GM18858 (cell line): ENCODE measurements at regions not wholly inside any gene's neighbourhood (a gene's known extent, or its start where the extent isn't known, plus 50 kb on each side); places are given as distances from the start of the nearest gene placed in this dataset.

Source experiments
- ATAC-seq: cut with Tn5 transposase; IDR thresholded peaks from one replicate; pipeline ENCODE4 v1.9.1; 2021; ENCODE audit not compliant: unreplicated experiment

DNA sequence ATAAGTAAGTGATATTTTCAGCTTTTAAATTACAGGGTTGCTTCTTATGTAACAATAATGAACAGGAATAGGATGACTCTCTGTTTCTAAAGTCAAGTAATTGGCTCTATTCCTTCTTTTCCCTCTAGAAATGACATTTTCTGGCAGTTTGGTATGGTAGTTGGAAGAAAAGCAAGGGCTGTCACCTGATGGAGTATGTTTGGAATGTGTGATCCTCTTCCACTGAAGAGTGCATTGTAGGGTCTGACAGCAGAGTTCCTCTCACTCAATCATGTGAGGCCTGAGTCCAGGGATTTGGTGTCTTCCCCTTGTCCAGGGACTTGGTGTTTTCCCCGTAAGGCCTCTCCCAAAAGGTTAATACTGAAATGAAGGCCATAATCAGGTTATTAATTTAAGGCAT is 233.8 kb upstream of the FBXL7 start:
- no peak for ATAC-seq

DNA sequence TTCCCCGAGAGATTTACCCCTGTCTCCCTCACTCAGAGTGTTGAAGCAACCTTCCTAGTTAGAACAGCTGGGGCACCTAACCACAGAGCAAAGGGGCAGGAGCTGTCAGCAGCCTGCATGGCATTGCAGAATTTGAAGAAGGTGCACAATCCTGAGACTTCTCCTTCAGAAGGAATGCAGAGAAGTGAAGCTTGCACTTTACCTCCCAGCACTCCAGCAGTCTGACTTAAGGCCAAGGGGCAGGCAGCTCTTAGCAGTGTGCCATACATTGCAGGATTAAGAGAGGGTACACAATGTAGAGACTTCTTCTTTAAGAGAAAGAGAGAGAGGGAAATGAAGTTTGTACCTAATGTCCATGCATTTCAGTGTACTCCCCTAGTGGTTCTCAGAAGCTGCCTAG is 236.0 kb upstream of the FBXL7 start:
- no peak for ATAC-seq

DNA sequence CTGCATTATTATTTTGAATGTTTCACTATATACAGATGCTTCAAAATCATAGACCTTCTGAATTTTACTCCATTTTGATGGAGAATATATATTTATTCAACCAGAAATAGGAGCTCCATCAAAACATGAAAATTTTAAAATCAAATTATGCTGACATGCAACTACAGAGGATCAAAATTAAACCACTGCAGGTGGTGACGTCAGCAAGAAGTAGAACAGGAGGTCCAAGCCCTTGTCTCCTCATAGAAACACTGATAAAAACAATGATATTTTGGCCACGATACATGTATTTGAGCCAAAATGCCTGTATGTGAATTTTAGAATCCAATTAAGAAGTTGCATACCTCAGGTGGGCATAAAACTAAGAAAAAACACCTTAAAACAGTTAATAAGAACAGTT is 236.6 kb upstream of the FBXL7 start:
- no peak for ATAC-seq

DNA sequence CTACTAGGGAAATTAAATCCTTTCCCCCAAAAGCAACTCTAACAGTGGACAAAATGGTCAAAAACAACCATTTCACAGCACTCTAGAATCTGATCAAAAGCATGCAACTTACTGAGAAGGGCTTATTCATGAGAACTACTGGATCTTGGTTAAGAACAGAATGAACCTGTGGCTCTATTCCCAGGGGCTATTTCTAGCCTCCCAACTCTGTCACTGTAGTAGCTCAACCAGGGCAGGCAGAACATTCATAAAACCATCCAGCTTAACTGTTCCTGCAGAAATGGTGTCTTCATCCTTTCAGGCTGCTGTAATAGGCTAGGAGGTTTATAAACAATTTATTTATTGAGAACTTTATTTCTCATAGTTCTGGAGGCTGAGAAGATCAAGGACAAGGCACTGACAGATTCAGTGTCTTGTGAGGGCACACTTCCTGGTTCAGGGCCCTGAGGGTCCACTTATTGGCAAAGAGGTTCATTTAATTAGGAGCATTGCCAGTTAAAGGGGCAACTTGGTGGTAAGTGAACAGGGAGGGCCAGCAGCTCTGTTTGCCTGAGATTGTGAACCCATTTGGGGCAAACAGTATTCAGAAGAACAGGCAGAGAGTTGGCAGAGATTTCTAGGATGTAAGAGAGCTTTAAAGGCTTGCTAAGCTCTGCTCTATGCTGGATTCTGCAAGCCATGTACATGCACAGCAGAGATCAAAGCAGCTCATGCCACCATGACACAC is 238.5 kb upstream of the FBXL7 start:
- no peak for ATAC-seq

DNA sequence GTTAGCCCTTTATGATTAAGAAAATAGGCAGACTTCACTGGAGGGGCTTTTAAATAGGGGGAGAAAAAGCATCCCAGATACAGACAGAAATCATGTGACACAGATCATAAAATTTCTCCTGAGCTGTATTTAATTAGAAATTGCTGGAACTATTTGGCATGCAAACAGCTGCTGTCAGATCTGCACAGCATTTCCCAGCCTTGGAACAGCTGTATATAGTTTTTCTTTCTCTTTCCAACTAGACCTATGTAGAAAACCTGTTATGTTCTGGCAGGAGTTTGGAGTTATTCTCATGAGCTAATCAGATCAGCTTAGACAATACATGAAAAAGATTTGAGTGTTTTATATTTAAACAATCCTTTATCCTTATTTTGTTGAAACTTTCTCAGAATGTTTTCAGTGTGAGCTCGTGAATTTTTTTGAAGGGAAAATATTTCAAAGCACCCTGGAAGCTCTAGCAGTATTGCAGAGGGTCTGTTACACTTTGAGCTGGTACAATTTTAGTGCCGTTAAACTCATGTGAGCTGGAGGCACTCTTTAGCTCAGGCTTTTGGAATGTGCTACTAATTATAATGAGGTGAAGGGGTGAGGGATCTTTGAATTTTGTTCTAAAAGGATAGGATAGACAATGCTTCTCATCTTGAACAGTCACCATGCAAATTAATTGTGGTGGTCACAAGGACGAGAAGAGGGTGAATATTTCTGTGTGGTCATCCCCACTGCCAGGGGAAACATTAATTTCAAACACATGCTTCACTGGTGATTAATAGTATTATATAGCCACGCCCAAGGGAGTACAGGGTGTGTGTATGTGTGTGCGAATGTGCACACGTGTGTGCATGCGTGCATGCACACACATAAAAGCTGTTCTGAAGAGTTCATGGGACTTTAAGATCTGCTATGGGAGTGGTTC is 239.4 kb upstream of the FBXL7 start:
- ATAC-seq, result no peak

DNA sequence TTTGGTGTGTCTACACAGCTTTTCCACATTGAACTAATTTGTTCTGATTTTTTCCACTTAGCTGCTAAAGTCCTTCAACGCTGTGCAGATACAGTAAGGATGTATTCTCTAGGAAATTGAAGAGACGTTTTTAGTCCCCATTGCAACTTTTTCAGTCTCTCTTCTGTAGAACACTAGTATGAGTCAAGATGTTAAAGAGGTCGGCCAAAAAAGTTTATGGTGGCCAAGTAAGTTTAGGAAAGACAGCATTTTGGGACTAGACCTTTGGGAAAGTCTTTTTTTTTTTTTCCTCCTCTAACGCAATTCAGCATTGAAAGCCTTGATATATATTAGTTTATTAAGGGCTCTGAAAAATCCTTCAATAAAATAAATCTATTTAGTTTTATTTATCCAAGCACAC is 243.5 kb upstream of the FBXL7 start:
- ATAC-seq, result no peak

DNA sequence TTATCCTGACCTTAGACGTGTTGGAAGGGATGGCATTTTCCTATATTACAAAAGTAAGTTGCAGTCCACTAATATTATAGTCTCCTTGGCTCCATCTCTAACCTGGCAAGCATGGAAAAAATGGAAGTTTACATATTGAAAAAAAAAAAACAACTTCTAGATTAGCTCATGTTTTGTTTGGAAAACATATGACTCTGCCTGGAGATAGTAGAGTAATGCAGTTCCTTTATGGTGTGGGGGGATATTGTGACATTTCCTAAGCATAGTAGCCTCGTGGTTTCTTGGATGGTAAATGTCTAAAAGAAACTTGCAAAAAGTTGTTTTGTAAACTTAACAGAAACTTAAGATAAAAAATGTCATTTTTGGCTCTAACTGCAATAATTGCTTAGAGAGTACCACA is 244.4 kb upstream of the FBXL7 start:
- ATAC-seq, result no peak

DNA sequence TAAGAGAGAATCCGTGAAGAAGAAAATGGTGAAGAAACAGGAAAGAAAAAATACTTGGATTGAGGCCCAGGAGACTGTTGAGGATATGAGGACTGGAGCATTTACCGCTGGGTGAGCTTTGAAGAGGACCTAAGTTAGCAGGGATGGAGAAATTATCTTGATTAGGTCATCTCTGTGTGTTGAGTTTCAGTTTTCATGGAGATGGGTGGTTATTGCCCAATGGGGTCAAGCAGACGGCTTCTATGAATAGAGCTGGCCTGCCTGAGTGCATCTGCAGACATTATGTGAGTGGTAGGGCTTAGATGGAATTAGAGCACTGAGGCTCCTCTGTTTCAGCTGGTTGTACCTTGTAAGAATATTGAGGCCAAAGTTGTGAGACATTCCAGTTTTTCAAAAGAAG is 245.4 kb upstream of the FBXL7 start:
- ATAC-seq, result no peak

DNA sequence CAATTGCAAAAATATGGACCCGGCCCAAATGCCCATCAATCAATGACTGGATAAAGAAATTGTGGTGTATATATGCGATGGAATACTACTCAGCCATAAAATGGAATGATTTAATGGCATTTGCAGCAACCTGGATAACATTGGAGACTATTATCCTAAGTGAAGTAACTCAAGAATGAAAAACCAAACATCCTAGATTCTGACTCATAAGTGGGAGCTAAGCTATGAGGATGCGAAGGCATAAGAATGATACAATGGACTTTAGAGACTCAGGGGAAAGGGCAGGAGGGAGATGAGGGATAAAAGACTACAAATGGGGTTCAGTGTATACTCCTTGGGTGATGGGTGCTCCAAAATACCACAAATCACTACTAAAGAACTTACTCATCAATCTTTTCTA is 247.6 kb upstream of the FBXL7 start:
- ATAC-seq, result no peak

DNA sequence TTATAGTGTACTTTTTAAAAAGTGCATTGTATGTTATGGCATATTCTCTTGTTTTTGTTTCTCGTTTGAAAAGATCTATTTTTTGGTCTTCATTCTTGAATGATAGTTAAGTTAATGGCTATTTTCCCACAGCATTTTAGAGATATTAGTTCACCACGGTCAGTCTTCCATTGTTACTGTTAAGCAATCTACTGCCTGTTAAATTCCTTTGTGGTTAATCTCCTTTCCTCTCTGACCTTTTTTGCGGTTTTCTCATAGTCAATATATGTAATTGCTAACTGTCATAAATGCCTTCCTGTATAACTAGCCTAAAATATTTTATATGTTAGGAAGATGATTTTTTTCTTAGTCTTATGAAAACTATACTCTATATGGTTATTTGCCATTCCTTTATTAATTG is 250.8 kb upstream of the FBXL7 start:
- no peak for ATAC-seq

DNA sequence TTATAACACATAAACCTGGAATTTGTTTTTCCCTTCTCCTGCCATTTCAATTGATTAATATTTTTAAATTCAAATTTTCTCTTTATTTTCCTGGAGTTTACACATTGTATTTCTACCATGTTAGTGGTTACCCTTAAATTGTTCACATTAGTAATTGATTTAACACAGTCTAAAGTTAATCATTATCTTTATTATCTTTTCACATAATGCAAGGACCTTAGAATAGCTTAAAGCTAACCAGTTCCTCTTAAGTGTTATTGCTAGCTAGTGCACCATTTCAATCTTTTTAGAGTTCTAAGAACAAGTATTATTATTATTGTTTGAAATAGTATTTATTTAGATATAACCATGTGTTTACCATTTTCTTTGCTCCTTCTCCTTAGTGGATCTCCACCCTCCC is 251.2 kb upstream of the FBXL7 start:
- no peak for ATAC-seq

DNA sequence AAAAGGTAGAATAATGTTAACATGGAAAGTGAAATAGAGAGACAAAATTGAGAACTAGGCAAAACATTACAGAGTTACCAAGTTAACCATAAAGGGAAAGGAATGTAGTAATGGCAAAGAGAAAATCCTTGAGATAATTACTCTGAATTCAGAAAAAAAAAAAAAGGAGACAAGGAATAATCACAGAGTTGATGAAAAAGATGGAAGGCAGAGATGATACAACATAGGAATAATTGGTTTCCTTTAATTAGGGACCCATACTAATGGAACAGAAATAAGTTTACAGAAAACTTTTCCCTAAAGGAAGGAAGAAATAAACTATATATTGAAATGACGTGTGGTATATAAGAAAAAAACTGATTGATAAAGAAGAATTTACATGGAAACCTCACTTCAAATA is 254.1 kb upstream of the FBXL7 start:
- no peak for ATAC-seq

DNA sequence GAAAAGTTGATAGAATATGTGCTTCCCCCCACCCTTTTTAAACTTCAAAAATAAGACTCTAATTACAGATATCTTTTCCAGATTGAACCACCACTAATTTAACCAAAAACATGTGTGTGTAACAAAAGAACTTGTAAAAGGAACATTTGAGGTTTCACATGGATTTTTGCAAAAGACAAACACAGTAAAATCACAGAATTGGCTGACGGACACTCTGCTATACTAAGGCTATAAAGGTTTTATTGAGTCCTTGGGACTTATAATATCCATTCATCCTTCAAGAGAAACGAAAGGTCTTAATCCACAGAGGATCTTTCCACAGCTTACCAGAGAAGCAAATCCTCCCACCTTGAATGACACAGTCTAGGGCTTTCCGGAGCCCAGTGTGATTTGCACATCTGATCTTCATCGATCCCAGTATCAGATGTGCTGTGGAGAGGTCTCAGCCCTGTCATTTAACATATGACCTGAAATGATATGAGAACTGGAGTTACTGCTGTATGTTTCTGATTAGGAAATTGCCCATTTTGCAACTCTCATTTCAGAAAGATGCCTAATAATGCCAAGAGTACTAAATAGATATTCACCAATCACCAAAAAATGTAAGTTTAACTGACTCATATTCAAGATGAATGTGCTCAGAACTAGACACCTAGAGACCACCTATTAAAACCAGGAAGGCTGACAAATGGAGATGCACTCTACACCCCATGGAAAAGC is 256.5 kb upstream of the FBXL7 start:
- no peak for ATAC-seq

DNA sequence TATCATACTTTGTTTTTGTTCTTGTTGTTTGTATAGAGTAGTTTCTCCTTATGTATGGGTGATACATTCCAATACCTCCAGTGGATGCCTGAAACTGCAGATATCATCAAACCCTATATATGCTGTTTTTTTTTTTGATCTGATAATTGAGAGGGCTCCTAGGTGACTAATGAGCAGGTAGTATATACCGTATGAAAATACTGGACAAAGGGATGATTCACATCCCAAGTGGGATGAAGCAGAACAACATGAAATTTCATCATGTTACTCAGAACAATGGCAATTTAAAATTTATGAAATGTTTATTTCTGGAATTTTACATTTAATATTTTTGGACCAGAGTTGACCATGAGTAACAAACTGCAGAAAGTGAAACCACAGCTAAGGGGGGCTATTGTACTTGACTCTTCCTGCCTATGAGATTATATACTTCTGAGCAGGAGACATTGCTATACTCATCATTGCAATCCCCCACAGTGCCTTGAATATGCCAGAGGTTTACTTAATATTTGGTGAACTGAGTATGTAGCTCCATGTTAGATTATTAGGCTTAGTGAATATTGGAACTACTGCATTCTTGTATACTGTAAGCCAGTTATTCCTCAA is 258.7 kb upstream of the FBXL7 start:
- no peak for ATAC-seq

DNA sequence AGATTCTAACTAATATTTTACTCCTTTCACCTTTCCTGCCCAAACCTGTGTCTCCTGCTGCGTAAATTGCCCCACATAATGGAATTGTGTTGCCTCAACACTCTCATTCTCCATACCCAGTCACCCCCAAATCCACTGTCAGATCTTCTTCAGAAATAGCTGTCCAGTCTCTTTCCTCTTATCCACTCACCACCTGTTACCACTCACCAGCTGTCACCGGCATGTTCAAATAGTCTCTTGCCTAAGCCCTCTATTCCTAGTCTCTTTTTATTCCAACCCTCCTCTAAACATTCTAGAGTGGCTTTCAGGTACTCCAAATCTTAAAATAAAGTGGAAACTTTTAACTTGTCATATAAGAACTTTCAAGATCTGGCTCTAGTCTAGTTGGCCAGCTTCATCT is 262.0 kb upstream of the FBXL7 start:
- no peak for ATAC-seq

DNA sequence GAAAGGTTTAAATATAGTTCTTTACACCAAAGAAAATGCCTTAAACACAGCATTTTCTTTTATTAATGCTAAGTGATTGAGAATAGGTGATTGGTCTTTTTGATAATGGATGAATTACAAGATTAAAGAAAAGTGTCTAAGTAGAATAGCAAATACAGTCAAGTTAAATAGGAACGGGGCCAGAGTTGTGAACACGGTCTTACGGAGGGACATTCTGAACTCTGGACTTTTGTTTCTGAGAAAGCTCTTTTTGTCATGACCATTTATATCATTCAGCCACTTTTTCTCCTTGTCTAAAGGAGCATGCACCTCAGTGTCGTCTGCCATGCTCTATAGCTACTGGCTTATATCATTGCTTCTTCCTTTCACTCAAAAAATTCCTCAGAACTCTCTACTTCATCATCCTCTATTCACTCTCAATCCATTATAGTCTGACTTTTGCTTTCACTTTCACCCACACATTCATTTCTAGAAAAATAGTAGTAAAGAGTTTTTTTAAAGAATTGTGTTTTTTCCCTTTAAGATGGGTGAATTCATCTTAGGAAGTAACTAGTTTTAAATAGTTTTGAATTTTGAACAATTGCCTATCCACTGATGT is 263.0 kb upstream of the FBXL7 start:
- ATAC-seq, result no peak

DNA sequence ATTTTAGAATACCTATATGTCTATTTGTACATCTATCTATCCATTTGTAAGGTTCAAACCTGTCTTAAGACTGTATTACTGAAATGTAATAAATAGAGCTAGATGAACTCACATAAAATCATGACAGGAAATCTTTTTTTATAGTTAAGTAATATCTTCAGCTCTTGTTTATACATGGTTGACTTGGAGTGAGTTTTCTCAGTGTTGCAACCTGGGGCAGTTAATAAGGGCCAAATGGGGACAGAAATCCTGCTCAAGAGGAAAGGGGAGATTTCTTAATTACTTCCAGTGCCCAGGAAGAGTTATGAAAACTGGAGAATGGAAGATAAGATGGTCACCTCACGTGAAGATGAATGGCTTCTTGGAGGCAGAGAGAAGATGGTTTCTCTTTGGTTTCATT is 265.1 kb upstream of the FBXL7 start:
- no peak for ATAC-seq

DNA sequence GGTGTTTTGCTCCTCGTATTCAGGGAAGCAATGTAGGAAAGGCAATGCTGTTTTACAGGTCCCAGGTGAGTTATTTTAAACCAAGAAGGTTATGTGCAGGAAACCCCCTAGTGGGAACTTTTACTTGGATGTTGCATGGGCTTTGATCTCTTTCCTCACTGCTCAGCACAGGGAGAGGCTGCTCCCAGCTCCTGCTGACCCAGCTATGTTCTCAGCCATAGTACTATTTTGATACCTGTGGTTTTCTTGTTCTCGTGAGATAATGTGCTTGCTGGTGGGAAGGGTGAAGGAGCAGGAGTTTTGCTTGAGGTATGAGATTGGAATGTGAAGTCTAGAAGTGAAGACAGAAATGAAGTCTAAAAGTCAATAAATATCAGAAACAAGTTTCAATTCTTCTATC is 265.6 kb upstream of the FBXL7 start:
- ATAC-seq, result no peak

DNA sequence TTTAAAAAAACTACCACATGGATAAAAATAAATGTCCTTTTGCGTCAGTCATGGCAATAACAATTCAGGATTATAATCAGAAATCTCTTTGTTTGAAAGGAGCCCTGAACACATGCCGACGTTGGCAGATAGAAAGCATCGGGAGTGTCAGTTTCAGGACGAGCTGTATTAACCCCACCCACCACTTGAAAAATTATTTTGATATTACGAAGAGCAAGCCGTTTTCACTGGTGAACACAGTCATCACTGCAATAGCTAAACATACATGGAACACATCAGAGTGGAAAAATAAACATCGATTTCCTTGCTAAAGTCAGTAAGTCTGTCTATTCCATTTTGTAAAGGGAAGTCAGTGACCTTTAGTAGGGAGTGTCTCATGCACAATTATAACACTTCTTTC is 266.4 kb upstream of the FBXL7 start:
- no peak for ATAC-seq

DNA sequence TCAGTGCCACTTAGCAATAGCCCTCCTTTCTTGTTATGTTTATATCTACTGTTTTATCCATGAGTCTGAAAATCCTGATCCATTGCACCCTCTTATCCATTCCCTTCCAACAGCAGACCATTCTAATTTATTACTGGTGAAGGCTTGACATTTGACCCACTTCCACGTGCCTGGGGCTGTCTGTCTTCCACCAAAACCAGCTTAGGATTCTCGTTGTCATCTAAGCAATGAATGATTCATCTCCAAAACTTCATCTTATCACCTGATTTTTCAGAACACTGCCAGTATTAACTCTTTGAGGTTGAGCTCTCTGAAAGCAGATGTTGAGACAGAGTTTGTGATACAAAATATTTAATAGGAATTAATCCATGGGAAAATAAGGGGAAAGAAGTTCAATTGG is 277.8 kb upstream of the FBXL7 start:
- ATAC-seq, result no peak

DNA sequence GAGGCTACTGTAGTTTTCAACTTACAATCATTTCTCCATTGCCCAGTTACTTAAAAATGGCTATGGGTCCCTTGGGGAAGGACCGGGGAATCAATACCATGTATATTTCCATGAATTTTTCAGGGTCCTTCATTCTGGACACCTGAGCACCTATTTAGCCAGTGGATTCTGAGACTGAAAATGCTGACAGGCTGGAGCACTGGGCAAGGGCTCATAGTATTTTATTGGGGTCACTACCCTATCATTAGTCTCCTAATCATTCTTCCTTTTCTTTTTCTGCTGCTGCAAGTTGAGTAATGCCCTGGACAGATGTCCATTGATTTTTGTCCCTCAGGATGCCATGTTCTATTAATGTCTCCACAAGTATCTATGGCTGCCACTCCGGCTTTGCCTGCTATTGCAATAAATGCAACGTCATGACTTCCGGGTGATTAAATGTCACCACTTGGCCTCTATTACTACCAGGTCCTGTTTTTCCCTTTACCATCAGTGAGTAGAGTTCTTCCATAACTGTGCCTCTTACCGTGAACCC is 279.3 kb upstream of the FBXL7 start:
- ATAC-seq, result no peak
